Panc1 (cell line): ENCODE measurements at regions not wholly inside any gene's neighbourhood (a gene's known extent, or its start where the extent isn't known, plus 50 kb on each side); places are given as distances from the start of the nearest gene placed in this dataset.

Experiments used
- ATAC-seq: fragments of 200-7000 bp; cut with Tn5 transposase; 2 replicates; pipeline ENCODE4 v1.9.1; 2020; ENCODE audit warnings: mild to moderate bottlenecking, moderate library complexity
- BruUV-seq: library from RNA; stranded (reverse); fragments of 400-500 nt; replicated peaks from 2 replicates; lab custom pipeline; 2021; lab: Mats Ljungman, UMichigan
- CTCF ChIA-PET: fragments of 300-600 bp; sonication (Branson Sonifier 250); formaldehyde crosslinking; loops from one replicate; lab custom pipeline; 2022; ENCODE audit warnings: antibody characterized with exemption; lab: Charles Lee
- POLR2A ChIA-PET: fragments of 300-600 bp; sonication (Branson Sonifier 250); formaldehyde crosslinking; loops from one replicate; lab custom pipeline; 2022; ENCODE audit warnings: antibody characterized with exemption; lab: Charles Lee
- DNase-seq: peaks from one replicate; pipeline ENCODE4 v3.0.0-alpha.2; 2010; ENCODE audit warnings: low read depth, low spot score
- H3K27ac ChIP-seq: 2 replicates; pipeline ENCODE4 v1.5.1; 2011; ENCODE audit warnings: mild to moderate bottlenecking, low read length, inconsistent platforms
- H3K27me3 ChIP-seq: fragments of 200-500 bp; sonication (Bioruptor generic); 2 replicates; pipeline ENCODE4 v1.6.0; 2014; ENCODE audit warnings: low read length, inconsistent platforms; ENCODE audit not compliant: control insufficient read depth, insufficient read depth
- H3K36me3 ChIP-seq: fragments of 200-500 bp; sonication (Bioruptor generic); 2 replicates; pipeline ENCODE4 v1.5.1; 2014; ENCODE audit warnings: inconsistent platforms, mild to moderate bottlenecking, low read length, moderate library complexity; ENCODE audit not compliant: control insufficient read depth, insufficient read depth
- H3K4me1 ChIP-seq: 2 replicates; pipeline ENCODE4 v1.5.1; 2011; ENCODE audit warnings: inconsistent platforms, mild to moderate bottlenecking, low read length, moderate library complexity; ENCODE audit not compliant: control insufficient read depth, insufficient read depth
- H3K4me3 ChIP-seq, 2 experiments: 2 replicates each; pipeline ENCODE4 v1.5.1; 2011 to 2012; ENCODE audit warnings: low read depth in 2 of 2, low read length in 2 of 2, mild to moderate bottlenecking in 2 of 2, inconsistent platforms in 1 of 2, moderate library complexity in 1 of 2
- H3K9me3 ChIP-seq: fragments of 200-500 bp; sonication (Bioruptor generic); 2 replicates; pipeline ENCODE4 v1.5.1; 2014; ENCODE audit warnings: low read depth, mild to moderate bottlenecking, inconsistent platforms, low read length, moderate library complexity; ENCODE audit not compliant: control insufficient read depth, insufficient read depth
- POLR2AphosphoS5 ChIP-seq: IDR thresholded peaks from 2 replicates; pipeline ENCODE4 v1.6.1; 2012; ENCODE audit warnings: mild to moderate bottlenecking, low read depth, low read length, moderate library complexity
- SIN3A ChIP-seq: IDR thresholded peaks from 2 replicates; pipeline ENCODE4 v1.6.1; 2012; ENCODE audit warnings: low read depth, mild to moderate bottlenecking, low read length, moderate library complexity, borderline replicate concordance; ENCODE audit not compliant: insufficient read depth
- TCF7L2 ChIP-seq: IDR thresholded peaks from 2 replicates; pipeline ENCODE4 v1.6.1; 2011; ENCODE audit warnings: mild to moderate bottlenecking, low read depth, low read length, inconsistent platforms
- in situ Hi-C: cut with HindIII; loops from 2 replicates; pipeline ENCODE4 v1.10.0; 2016; ENCODE audit warnings: low sequenced_read_pairs, low pct_unique_long_range_greater_than_20kb
- intact Hi-C: fragments of 100-400 bp; cut with micrococcal nuclease; formaldehyde crosslinking; loops from one replicate; pipeline ENCODE4 v1.10.0; 2022; ENCODE audit not compliant: unreplicated experiment
- TF ChIP-seq, protein P1 (sequence below), 2 experiments: IDR thresholded peaks; 2 replicates each; pipeline ENCODE4 v1.6.1; 2011 to 2012; ENCODE audit warnings: low read depth in 2 of 2, control low read depth in 1 of 2, low read length in 1 of 2, mild to moderate bottlenecking in 1 of 2, moderate library complexity in 1 of 2; ENCODE audit not compliant: insufficient read depth in 1 of 2
- TF ChIP-seq, protein P2 (sequence below): fragments of 450-650 bp; IDR thresholded peaks from 2 replicates; pipeline ENCODE4 v1.5.1; 2017; ENCODE audit warnings: mild to moderate bottlenecking

DNA sequence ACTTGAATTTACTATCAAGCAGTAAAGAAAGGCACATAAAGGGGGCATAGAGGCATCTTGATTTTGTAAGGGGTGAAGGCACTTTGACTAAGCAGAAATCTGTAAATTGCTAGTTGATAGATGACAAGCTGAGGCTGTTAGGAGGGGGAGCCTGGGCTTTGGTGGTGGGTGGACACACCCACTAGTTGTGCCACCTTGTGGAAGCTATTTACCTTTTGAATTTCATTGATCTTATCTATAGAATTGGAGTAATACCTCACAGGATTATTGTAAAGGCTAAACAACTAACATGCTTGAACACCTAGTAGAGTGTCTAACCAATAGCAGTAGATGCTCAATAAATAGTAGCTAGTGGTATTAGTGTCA lies 142.8 kb upstream of the KCNIP4 start:
- in situ Hi-C loops, result no loop called here
- no TSS peak for BruUV-seq

DNA sequence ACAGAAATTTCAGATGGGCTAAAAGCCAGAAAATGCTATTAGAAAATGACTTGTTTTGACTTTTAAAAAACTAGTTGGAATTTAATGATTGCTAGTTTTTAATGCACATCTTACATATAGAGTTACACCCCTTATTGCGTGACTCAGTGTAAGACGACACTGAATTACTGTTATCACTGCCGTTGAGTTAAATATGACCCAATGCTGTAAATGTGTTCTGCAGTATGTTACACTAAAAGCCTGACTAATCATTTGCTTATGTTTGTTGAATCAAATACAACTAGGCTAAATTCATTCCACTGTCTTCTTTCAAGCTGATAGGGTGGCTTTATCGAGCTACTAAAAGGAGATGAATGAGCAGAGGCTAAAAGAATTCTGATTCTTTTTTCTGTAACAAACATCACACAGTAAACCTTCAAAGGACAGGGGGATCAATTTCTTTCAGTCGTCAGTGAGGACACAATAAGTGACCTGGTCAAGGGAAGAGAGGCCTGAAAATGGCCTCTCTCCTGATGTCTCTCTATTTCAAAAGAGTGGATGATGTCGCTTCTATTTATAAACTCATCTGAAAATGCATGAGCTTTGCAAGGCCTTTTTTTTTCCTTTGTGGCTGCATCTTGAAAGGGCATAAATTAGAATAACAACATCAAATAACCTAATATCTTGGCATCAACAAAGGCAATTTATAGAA lies 142.2 kb upstream of the KCNIP4 start:
- POLR2A ChIA-PET, result no interaction called here
- ATAC-seq (no peak), DNase-seq (no peak)
- CTCF ChIA-PET, result no interaction called here
- H3K4me3 ChIP-seq, result no peak overlapping the region
- H3K9me3 ChIP-seq, result no peaks in the 10 kb centered on the region
- no peaks in the 10 kb centered on the region for H3K27me3 ChIP-seq
- no peaks in the 10 kb centered on the region for H3K36me3 ChIP-seq
- no TSS peak for BruUV-seq
- TF ChIP-seq, protein P1, sequence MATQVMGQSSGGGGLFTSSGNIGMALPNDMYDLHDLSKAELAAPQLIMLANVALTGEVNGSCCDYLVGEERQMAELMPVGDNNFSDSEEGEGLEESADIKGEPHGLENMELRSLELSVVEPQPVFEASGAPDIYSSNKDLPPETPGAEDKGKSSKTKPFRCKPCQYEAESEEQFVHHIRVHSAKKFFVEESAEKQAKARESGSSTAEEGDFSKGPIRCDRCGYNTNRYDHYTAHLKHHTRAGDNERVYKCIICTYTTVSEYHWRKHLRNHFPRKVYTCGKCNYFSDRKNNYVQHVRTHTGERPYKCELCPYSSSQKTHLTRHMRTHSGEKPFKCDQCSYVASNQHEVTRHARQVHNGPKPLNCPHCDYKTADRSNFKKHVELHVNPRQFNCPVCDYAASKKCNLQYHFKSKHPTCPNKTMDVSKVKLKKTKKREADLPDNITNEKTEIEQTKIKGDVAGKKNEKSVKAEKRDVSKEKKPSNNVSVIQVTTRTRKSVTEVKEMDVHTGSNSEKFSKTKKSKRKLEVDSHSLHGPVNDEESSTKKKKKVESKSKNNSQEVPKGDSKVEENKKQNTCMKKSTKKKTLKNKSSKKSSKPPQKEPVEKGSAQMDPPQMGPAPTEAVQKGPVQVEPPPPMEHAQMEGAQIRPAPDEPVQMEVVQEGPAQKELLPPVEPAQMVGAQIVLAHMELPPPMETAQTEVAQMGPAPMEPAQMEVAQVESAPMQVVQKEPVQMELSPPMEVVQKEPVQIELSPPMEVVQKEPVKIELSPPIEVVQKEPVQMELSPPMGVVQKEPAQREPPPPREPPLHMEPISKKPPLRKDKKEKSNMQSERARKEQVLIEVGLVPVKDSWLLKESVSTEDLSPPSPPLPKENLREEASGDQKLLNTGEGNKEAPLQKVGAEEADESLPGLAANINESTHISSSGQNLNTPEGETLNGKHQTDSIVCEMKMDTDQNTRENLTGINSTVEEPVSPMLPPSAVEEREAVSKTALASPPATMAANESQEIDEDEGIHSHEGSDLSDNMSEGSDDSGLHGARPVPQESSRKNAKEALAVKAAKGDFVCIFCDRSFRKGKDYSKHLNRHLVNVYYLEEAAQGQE (IDR thresholded peaks at IDR 0.05; ENCODE audit: insufficient read depth in 1 of 2, low read depth in 2 of 2, low read length in 1 of 2), result no peak
- TF ChIP-seq TCF7L2 (no peak), SIN3A (no peak), POLR2AphosphoS5 (no peak)
- TF ChIP-seq, protein P2, sequence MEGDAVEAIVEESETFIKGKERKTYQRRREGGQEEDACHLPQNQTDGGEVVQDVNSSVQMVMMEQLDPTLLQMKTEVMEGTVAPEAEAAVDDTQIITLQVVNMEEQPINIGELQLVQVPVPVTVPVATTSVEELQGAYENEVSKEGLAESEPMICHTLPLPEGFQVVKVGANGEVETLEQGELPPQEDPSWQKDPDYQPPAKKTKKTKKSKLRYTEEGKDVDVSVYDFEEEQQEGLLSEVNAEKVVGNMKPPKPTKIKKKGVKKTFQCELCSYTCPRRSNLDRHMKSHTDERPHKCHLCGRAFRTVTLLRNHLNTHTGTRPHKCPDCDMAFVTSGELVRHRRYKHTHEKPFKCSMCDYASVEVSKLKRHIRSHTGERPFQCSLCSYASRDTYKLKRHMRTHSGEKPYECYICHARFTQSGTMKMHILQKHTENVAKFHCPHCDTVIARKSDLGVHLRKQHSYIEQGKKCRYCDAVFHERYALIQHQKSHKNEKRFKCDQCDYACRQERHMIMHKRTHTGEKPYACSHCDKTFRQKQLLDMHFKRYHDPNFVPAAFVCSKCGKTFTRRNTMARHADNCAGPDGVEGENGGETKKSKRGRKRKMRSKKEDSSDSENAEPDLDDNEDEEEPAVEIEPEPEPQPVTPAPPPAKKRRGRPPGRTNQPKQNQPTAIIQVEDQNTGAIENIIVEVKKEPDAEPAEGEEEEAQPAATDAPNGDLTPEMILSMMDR, result no peak
- in situ Hi-C loops, result no loop called here
- intact Hi-C loops, result loop anchor here (10.0 kb wide), 1 partner anchor 136 kb away; no protein-coding TSS in a partner anchor
- H3K4me1 ChIP-seq, result no peaks in the 10 kb centered on the region
- no peak overlapping the region for H3K27ac ChIP-seq

More for the DNA sequence above, 142.8 kb upstream of the KCNIP4 start:
- Histone ChIP-seq H3K27ac (no peak overlapping the region), H3K9me3 (no peaks in the 10 kb centered on the region), H3K4me3 (no peak overlapping the region), H3K36me3 (no peaks in the 10 kb centered on the region), H3K4me1 (no peaks in the 10 kb centered on the region), H3K27me3 (no peaks in the 10 kb centered on the region)
- ATAC-seq (no peak), DNase-seq (no peak)
- POLR2A ChIA-PET, result no interaction called here
- TF ChIP-seq, protein P1 (IDR thresholded peaks at IDR 0.05; ENCODE audit: insufficient read depth in 1 of 2, low read depth in 2 of 2, low read length in 1 of 2), result no peak
- no peak for TF ChIP-seq SIN3A
- TF ChIP-seq TCF7L2, result no peak
- TF ChIP-seq POLR2AphosphoS5, result no peak
- TF ChIP-seq, protein P2, result no peak
- CTCF ChIA-PET, result no interaction called here
- intact Hi-C loops, result loop anchor here (10.0 kb wide), 1 partner anchor 137 kb away; no protein-coding TSS in a partner anchor
